ENCODE measurements at regions not wholly inside any gene's neighbourhood (a gene's known extent, or its start where the extent isn't known, plus 50 kb on each side); places are given as distances from the start of the nearest gene placed in this dataset.

DNA sequence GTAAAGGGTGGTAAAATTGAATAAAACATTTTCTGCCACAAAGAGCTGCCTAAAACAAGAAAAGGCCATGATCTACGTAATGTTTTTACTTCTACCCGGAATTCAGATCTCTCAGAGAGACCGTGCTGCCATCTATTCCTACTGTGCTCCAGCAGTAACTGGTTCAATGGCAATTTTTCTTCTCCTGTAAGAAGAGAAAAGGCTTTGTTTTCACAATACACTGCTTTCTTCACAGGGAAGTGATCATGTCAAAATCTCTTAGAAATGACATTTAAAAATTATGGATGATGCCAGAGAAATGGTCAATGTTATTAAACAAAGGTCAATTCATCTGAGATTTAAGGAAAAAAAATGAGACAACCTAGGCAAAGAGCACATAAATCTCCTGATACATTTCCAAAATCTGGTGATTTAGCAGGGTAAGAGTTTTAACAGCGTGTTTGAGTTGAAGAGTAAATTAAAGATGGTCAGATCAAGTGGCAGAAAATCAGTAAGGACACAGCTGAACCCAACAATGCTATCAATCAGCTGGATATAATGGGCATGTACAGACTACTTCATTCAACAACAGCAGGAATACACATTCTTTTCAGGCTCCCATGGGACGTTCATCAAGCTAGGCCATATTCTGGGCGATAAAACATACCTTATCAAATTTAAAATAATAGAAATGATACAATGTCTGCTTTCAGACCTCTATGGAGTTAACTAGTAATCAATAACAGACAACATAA lies 523.1 kb downstream of the CHSY3 start:
- TF ChIP-seq YY1 (IDR thresholded peaks at IDR 0.05; ENCODE audit: insufficient read depth, insufficient read length): no peak
- TF ChIP-seq ZNF274 (IDR thresholded peaks at IDR 0.05; ENCODE audit: low read depth, low read length): no peak
- no peak for TF ChIP-seq SUZ12 (IDR thresholded peaks at IDR 0.05; ENCODE audit: extremely low read depth, insufficient read depth, insufficient read length)

Measured in NT2/D1 (cell line).